ENCODE measurements at regions not wholly inside any gene's neighbourhood (a gene's known extent, or its start where the extent isn't known, plus 50 kb on each side); places are given as distances from the start of the nearest gene placed in this dataset.

DNA sequence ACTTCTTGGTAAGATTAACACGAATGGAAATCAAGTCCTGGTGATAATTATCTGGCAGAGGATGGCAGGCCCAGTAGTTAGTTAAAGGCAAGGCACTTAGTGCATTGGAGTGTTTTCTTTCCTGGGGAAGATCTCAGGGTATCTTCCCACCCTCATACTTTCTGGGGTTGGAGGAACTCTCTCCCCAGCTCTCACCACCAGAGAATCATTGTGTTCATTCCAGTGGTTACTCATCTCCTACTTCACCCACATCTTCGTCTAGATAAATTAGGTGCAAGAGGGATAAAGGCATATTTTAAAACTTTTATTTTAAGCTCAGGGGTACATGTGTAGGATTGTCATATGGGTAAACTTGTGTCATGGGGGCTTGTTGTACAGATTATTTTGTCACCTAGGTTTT is 67.5 kb upstream of the SH3RF1 start:
- TF ChIP-seq, protein P1, sequence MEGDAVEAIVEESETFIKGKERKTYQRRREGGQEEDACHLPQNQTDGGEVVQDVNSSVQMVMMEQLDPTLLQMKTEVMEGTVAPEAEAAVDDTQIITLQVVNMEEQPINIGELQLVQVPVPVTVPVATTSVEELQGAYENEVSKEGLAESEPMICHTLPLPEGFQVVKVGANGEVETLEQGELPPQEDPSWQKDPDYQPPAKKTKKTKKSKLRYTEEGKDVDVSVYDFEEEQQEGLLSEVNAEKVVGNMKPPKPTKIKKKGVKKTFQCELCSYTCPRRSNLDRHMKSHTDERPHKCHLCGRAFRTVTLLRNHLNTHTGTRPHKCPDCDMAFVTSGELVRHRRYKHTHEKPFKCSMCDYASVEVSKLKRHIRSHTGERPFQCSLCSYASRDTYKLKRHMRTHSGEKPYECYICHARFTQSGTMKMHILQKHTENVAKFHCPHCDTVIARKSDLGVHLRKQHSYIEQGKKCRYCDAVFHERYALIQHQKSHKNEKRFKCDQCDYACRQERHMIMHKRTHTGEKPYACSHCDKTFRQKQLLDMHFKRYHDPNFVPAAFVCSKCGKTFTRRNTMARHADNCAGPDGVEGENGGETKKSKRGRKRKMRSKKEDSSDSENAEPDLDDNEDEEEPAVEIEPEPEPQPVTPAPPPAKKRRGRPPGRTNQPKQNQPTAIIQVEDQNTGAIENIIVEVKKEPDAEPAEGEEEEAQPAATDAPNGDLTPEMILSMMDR (IDR thresholded peaks at IDR 0.05), result no peak
- no peaks in the 10 kb centered on the region for H3K27me3 ChIP-seq (ENCODE audit: insufficient read depth in 3 of 3, low read length in 2 of 3)
- no peaks in the 10 kb centered on the region for H3K36me3 ChIP-seq (ENCODE audit: insufficient read depth in 1 of 2, low read depth in 1 of 2)
- no peak overlapping the region for H3K27ac ChIP-seq
- DNase-seq (no peak), ATAC-seq (no peak)
- 71 to 97% (median 71%) methylated on average over 2 of the region's 2 CpGs for WGBS, 3 donors
- H3K4me1 ChIP-seq, result peaks cover 11% of the 10 kb centered on the region
- H3K9me3 ChIP-seq, result no peaks in the 10 kb centered on the region
- no peak overlapping the region for H3K4me3 ChIP-seq
- intact Hi-C loops (cut with DNase I), result no loop called here

DNA sequence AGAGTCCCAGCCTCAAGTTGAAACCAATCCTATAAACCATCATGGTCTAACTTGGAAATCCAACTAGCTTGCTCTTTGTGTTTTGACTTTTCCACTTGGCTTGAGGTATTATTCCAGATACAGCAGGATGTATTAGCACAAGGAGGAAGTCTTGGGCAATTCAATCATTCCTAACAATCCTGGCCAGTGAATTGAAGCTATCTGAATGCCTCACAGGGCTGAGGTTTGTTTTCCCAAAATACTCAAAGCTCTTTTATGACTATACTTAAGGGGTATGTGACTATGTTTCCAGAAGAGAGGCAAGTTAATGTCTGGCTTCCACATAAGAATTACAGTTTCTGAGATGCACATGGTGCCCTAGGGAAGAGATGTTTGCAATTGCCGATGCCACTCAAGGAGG is 66.8 kb upstream of the SH3RF1 start:
- ATAC-seq, result peak in 1 of 4 donors; percentile 67
- WGBS, 3 donors, result 97 to 100% (median 97%) methylated on average over 1 of the region's 1 CpG
- no peak overlapping the region for H3K27ac ChIP-seq
- DNase-seq, result no peak
- no peaks in the 10 kb centered on the region for H3K9me3 ChIP-seq
- TF ChIP-seq, protein P1 (IDR thresholded peaks at IDR 0.05), result no peak
- no peaks in the 10 kb centered on the region for H3K36me3 ChIP-seq (ENCODE audit: insufficient read depth in 1 of 2, low read depth in 1 of 2)
- H3K4me1 ChIP-seq, result peaks cover 4% of the 10 kb centered on the region
- H3K27me3 ChIP-seq (ENCODE audit: insufficient read depth in 3 of 3, low read length in 2 of 3), result no peaks in the 10 kb centered on the region
- H3K4me3 ChIP-seq, result no peak overlapping the region
- intact Hi-C loops (cut with DNase I), result no loop called here

DNA sequence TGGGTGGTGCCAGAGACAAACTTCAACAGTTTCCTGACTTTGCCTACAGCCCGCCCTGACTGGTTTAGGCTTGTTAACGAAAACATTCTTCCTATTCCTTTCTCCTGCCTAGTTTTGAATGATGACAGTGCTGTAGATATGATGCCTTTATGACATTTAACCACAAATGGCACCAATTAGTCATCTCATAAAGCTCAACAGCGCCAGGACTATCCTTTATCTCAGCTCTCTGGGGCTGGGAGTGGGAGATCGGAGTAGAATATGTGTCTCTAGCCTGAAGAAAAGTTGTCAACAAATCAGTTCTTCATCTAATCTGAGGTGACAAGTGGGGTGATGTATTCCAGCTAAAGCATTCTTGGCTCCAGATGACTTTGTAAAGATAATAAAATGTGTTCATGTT is 64.6 kb upstream of the SH3RF1 start:
- DNase-seq (no peak), ATAC-seq (no peak)
- Histone ChIP-seq H3K9me3 (no peaks in the 10 kb centered on the region), H3K27me3 (ENCODE audit: insufficient read depth in 3 of 3, low read length in 2 of 3) (no peaks in the 10 kb centered on the region), H3K4me3 (no peak overlapping the region), H3K36me3 (ENCODE audit: insufficient read depth in 1 of 2, low read depth in 1 of 2) (no peaks in the 10 kb centered on the region), H3K4me1 (no peaks in the 10 kb centered on the region), H3K27ac (no peak overlapping the region)
- WGBS, 3 donors, result 88 to 94% (median 89%) methylated on average over 4 of the region's 4 CpGs
- TF ChIP-seq, protein P1 (IDR thresholded peaks at IDR 0.05), result no peak
- intact Hi-C loops (cut with DNase I), result no loop called here

DNA sequence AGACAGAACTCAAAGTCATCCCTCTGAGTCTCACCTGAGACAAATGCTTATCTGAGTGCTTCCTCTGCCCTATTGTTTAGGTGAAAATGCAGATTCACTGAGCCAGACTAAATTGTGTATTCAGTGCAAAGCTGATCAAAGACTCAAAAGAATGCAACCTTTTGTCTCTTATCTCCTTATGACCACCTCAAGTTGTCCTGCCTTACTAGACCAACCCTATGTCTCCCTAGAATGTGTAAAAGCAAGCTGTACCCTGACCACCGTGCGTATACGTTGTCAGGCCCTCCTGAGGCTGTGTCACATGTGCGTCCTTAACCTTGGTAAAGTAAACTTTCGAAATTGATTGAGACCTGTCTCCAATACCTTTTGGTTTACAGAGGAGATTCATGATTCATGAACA is 63.6 kb upstream of the SH3RF1 start:
- Histone ChIP-seq H3K27ac (no peak overlapping the region), H3K4me1 (no peaks in the 10 kb centered on the region), H3K4me3 (no peak overlapping the region), H3K36me3 (ENCODE audit: insufficient read depth in 1 of 2, low read depth in 1 of 2) (no peaks in the 10 kb centered on the region), H3K9me3 (no peaks in the 10 kb centered on the region), H3K27me3 (ENCODE audit: insufficient read depth in 3 of 3, low read length in 2 of 3) (no peaks in the 10 kb centered on the region)
- DNase-seq (no peak), ATAC-seq (no peak)
- WGBS, 3 donors, result 86 to 95% (median 90%) methylated on average over 5 of the region's 5 CpGs
- TF ChIP-seq, protein P1 (IDR thresholded peaks at IDR 0.05), result no peak
- intact Hi-C loops (cut with DNase I), result no loop called here

DNA sequence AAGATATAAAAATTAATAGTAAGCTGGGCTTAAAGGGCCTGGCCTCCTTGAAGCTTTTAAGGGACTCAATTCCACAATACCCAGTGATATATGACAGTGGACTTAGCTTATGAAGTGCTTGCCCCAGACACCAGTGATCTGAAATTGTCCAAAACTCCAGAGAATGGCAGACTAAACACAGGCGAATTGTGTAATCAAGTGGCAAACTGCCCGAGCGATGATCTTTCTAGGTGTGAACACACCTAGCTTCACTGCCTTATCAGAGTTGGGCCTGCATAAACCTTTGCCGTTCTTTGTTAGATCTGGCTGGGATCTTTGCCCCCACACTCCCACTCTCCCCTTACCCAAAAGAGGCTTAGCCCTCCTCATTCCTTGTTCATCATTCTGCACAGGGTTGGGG is 62.5 kb upstream of the SH3RF1 start:
- 95 to 99% (median 97%) methylated on average over 4 of the region's 4 CpGs for WGBS, 3 donors
- ATAC-seq, result no peak
- Histone ChIP-seq H3K27ac (no peak overlapping the region), H3K4me1 (no peaks in the 10 kb centered on the region), H3K4me3 (no peak overlapping the region), H3K9me3 (no peaks in the 10 kb centered on the region), H3K27me3 (ENCODE audit: insufficient read depth in 3 of 3, low read length in 2 of 3) (no peaks in the 10 kb centered on the region), H3K36me3 (ENCODE audit: insufficient read depth in 1 of 2, low read depth in 1 of 2) (no peaks in the 10 kb centered on the region)
- TF ChIP-seq, protein P1 (IDR thresholded peaks at IDR 0.05), result no peak
- intact Hi-C loops (cut with DNase I), result no loop called here
- DNase-seq, result no peak
